ENCODE measurements at regions not wholly inside any gene's neighbourhood (a gene's known extent, or its start where the extent isn't known, plus 50 kb on each side); places are given as distances from the start of the nearest gene placed in this dataset.
"Not testable (repeated sequence)": the region's sequence is repeated elsewhere in the genome, so short reads cannot be mapped to it uniquely, and the experiment has no call there.

DNA sequence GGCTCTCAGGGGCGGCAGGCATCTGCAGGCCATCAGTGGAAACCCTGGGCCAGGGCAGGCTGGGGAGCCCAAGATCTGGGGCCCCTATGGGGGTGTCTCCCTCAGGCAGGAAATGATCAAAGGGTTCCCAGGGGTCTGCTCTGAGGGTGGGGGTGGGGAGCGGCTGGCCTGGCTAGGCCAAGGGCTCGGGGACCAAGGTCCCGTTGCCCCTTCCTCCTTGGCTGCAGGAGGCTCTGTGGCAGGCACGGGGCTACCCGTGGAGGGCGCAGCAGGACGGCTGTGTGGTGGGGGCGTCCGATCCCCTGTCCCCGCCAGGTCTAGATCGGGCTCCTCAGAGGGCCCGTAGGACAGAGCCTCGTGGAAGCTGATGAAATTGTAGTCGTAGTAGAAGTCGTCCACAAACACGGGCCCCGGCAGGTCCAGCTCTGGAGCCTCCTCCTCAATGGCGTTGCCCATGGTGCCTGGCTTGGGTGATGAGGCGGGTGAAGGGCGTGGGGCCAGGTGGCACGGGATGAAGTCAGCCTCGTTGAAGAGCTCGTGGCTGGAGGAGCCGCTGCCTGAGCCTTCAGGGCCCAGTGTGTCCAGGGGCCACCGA is 117.8 kb upstream of the AKAP13 start:
- ATAC-seq; DNase-seq; intact Hi-C loops (cut with DNase I, micrococcal nuclease): not testable (repeated sequence)

DNA sequence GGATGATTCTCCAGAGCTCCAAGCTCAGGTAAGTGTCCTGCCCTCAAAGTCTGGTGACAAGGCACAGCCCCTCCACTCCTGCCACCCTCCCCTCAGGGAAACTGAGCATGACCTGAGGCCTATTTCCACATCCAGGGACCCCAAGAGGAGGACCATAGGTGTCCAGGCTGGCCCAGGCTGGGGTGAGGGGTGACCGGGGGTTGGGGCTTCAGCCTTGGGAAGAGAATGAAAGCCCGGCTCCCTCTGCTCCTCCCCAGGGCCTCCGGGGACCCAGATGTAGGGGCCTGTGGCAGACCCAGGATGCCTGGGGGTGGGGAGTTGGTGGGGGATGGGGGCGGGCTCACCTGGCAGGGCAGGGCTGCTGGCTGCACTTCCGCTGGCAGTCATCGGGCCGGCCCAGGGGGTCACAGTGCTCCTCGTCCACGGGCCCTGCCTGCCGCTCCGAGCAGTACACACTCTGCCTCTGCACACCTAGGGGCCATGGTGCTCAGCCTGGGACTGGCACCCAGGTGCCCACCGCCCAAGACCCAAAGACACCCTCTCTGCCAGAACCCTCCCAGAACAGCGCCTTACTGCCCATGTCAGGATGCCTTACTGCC is 116.5 kb upstream of the AKAP13 start:
- ATAC-seq; DNase-seq; intact Hi-C loops (cut with DNase I, micrococcal nuclease): not testable (repeated sequence)

DNA sequence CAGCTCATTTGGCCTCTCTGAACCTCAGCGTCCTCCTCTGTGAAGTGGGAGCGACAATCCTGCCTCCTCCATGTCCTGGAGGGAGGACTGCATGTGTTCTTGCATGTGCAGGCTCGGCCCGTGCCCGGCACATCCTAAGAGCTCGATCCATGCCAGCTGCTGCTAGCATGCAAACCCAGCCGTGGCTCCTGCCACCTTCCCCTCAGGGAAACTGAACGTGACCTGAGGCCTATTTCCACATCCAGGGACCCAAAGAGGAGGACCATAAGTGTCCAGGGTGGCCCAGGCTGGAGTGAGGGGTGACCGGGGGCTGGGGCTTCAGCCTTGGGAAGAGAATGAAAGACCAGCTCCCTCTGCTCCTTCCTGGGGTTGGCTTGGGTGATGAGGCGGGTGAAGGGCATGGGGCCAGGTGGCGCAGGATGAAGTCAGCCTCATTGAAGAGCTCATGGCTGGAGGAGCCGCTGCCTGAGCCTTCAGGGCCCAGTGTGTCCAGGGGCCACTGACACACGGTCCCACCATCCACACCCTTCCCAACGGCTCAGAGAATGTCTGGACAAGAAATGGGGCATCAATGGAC is 115.7 kb upstream of the AKAP13 start:
- DNase-seq; intact Hi-C loops (cut with DNase I, micrococcal nuclease); ATAC-seq: not testable (repeated sequence)

DNA sequence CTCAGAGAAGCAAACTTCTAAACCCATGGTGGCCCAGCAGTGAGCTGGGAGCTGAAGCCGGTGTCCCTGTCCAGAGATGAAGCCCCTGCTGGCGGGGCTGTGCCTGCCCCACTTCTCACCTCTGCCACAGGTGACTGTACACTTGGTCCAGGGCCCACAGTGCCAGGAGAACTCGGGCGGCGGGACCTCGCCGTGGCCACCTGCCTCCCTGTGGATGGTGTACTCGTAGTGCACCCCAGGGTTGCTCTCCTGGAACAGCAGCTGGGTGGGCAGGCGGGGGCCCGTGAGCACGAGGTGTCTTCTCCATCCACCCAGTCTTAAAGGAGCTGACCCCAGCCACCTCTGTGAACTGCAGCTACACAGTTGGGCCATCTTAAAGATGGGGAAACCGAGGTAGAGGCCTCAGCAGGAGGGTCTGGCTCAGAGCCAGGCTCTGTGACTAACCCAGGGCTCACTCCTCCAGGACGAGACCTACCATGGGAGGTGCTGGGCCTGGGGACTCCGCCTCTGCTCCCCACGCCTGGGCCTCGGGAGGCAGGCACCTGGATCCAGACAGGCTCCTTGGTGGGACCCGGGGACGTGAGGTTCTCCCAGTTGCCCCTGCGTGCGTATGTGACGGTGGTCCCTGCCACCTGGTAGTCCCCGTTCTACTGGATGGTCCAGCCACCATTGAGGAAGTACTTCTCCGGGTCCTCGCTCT is 113.1 kb upstream of the AKAP13 start:
- ATAC-seq; DNase-seq; intact Hi-C loops (cut with DNase I, micrococcal nuclease): not testable (repeated sequence)

DNA sequence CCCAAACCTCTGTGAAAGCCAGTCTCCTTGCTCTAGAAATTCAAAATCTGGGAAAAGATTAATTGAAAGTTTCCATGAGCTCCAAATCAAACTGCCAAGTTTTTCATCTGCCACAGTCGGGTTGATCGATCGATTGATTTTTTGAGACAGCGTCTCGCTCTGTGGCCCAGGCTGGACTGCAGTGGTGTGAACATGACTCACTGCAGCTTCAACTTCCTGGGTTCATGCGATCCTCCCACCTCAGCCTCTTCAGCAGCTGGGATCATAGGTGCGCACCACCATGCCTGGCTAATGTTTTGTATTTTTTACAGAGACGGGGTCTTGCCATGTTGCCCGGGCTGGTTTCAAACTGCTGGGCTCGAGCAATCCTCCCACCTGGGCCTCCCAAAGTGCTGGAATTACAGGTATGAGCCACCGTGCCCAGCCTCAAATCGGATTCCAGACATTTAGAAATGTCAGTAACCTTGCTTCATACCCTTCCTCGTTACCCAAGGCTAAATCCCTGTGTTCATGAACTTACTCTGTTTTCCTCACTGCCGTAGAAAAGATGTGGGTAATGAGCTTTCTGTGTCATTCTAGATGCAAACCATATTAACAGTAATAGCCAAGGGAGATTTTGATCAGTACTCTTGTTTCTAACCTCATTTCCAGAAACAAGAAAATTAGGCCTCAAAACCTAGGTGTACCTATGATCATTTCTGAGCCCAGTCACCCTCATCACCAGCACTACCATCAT is 105.9 kb upstream of the AKAP13 start:
- no peak for DNase-seq
- ATAC-seq: no peak
- intact Hi-C loops (cut with DNase I, micrococcal nuclease): no loop called here

DNA sequence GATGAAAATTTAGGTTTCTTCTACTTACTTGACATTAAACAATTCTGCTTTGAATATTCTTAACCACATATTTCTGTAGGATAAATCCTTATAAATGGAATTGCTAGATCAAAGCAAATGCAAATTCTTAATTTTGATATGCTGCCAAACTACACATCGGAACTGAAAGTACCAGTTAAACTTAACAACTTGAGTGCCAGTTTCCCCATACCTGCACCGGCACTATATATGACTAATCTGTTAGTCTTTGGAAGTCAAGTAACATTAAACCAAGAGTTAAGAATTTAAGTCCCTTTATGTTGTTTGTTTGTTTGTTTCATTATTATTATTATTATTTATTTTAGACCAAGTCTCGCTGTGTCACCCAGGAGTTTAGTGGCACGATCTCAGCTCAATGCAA is 103.9 kb upstream of the AKAP13 start:
- DNase-seq (no peak), ATAC-seq (no peak)
- intact Hi-C loops (cut with DNase I, micrococcal nuclease): no loop called here

DNA sequence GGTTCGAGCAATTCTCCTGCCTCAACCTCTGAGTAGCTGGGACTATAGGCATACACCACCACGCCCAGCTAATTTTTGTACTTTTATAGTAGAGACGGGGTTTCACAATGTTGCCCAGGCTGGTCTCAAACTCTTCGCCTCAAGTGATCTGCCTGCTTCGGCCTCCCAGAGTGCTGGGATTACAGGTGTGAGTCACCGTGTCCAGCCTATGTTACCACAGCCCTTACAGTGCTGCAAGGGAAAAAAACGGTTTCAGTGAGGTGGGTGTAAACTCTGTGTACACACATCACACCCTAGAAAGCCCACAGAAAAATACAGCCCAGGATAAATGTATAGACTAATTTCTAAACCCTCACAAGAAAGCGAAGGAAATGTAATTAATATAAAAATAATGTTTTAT is 103.5 kb upstream of the AKAP13 start:
- ATAC-seq: no peak
- DNase-seq: no peak
- intact Hi-C loops (cut with DNase I, micrococcal nuclease): no loop called here

DNA sequence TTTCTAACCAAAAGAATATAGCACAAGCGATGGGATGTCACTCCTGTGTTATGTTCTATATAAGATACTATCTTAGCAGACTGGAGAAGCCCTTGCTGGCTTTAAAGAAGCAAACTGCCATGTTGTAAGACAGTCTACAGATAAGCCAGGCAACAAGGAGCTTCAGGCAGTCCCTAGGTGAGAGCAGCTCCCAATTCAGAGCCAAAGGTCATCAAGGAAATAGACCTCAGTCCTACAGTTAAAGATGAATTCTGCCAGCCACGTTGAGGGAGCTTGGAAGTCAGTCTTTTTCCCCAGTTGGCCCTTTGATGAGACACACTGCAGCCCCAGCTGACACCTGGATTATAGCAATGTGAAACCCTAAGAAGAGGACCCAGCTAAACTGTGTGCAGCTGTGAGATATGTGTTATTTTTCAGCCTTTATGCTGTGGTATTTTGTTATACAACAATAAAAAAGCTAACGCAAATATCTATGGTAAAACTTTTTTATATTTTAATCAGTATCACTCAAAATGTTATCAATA is 102.5 kb upstream of the AKAP13 start:
- DNase-seq (no peak), ATAC-seq (peak; percentile 72)
- intact Hi-C loops (cut with DNase I, micrococcal nuclease): no loop called here

DNA sequence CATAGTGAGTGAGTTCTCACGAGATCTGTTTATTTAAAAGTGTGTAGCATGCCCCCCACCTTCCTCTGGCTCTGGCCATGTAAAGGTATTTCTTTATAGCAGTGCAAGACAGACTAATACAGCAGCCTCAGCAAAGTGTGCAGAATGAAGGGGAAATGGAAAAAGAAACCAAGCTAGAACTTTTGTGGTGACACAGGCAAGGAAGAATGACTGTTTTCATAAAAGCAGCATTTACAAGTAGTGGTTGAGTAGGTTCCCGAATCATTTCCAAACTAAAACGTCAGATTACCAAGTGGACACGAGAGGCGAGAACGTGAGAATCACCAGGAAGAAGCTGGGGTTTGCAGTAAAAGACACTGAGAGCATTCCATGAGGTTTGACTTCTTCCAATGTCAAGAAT is 100.2 kb upstream of the AKAP13 start:
- ATAC-seq: no peak
- DNase-seq: no peak
- intact Hi-C loops (cut with DNase I, micrococcal nuclease): no loop called here

DNA sequence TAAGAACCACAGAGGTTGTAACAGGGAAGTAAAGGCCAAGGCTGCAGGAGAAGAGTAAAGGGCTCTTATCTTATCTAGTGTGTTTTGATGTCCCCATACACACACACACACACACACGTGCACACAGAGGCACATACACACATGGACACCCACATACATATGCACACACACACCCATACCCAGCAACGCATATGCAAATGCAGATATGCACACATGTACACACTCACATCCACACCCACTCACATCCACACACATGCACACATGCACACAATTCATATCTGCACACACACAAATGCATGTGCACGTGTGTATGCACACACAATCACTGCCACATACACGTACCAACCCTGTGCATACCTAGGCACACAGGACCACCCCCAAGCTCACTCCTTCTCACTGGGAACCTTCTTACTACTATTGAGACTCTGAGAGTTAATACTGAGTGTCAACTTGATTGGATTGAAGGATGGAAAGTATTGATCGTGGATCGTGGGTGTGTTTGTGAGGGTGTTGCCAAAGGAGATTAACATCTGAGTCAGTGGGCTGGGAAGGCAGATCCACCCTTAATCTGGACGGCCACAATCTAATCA is 99.0 kb upstream of the AKAP13 start:
- intact Hi-C loops (cut with DNase I, micrococcal nuclease): no loop called here
- DNase-seq (no peak), ATAC-seq (no peak)

DNA sequence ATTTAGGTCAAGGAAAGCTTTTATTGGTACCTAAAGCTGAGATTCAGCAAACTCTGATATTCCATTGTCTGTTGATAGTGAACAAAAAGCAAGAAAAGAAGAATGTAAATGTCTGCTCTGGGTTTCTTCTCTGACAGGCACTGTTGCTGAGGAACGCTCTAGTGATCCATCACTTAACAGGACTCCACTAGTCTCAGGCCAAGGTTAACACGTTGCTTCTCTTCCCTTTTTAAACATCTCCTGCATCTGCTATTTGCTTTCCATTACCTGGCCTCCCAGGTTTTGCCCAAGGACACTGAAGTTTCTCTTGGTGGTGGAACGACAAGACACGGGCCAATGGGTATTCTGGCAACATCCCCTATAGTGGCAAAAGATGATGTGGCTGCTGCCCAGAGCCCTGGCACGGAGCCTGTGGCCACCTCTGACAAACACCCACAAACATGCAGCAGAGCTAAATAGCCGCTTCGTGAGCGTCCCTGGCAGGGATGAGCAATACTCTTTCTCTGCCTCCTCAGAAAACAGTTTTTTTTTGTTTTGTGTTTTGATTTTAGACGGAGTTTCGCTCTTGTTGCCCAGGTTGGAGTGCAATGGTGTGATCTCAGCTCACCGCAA is 97.8 kb upstream of the AKAP13 start:
- intact Hi-C loops (cut with DNase I, micrococcal nuclease): no loop called here
- ATAC-seq: no peak

DNA sequence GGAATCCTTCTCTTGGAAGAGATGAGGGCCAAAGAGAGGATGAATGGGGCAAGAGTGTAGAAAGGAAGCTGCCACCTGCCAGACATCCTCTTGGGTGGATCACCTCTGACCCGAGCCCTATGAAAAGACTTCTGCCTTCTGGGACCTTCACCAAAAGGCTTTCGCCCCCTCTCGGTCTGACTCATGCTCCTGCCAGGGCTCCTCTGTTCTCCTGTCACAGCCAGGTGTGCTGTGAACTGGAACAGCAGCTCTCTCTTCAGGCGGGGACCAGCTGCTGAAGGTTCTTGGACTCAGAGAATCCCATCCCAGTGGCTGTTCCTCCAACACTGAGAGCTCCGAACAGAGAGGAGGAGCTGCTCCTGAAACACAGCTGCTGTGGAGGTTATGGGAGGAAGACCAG is 96.6 kb upstream of the AKAP13 start:
- ATAC-seq; intact Hi-C loops (cut with DNase I, micrococcal nuclease); DNase-seq: not testable (repeated sequence)

More for the DNA sequence above, 97.8 kb upstream of the AKAP13 start:
- no peak for DNase-seq

DNA sequence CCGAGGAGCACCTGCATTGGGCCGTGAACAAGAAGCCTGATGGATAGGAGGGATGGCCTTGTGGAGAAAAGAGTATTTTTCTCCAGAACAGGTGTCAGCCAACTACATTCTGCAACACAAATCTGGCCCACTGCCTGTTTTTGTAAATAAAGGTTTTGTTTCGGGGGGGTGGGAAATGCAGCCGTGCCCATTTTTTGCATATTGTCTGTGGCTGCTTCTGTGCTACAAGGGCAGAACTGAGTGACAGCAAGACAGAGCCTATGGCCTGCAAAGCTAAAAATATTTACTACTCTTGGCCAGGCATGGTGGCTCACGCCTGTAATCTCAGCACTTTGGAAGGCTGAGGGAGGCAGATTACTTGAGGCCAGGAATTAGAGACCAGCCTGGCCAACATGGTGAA is 95.9 kb upstream of the AKAP13 start:
- DNase-seq (no peak), ATAC-seq (no peak)
- intact Hi-C loops (cut with DNase I, micrococcal nuclease): no loop called here

DNA sequence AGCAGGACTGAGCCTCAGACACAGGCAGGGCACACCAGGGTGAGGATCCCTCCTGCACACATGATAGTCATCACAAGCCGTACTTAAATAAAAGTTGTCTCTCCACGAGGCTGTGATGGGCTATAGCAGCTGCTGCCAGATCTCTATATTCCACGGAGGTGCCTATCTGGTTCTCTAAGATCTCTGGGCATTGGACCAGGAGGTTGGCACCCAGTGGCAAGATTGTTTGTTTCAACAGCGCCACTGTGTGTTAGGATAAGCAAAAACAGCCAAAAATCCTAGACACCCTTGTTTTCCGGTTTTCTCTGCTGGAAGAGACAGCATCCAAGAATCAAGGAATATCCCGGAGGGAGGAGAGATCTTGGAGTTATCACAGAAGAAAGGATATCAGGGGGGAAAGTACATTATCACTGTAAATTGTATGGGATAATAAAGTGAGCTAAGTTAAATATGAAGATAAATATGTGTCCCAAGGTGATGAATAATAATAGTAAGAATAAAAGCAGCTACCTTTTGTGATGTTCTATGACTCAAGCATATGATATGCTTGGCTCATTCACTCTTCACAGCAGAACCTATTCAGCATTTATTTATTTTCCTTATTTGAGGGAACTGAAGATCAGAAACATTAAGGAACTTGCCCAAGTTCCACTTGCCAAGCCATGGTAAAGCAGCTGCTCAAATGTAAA is 90.6 kb upstream of the AKAP13 start:
- intact Hi-C loops (cut with DNase I, micrococcal nuclease): no loop called here

DNA sequence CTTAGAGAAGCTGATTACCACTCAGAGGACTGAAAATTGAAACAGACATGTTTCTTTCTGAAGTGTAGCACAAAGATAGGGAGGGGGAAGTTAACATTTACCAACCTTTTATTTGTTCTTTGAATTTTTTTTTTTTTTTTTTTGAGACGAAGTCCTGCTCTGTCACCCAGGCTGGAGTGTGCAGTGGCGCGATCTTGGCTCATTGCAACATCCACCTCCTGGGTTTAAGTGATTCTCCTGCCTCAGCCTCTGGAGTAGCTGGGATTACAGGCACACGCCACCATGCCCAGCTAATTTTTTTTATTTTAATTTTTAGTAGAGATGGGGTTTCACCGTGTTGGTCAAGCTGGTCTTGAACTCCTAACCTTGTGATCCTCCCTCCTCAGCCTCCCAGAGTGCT is 87.8 kb upstream of the AKAP13 start:
- ATAC-seq; intact Hi-C loops (cut with DNase I, micrococcal nuclease); DNase-seq: not testable (repeated sequence)

More for the DNA sequence above, 90.6 kb upstream of the AKAP13 start:
- ATAC-seq (peak; percentile 86), DNase-seq (peak in 1 of 2 donors; percentile 34)

DNA sequence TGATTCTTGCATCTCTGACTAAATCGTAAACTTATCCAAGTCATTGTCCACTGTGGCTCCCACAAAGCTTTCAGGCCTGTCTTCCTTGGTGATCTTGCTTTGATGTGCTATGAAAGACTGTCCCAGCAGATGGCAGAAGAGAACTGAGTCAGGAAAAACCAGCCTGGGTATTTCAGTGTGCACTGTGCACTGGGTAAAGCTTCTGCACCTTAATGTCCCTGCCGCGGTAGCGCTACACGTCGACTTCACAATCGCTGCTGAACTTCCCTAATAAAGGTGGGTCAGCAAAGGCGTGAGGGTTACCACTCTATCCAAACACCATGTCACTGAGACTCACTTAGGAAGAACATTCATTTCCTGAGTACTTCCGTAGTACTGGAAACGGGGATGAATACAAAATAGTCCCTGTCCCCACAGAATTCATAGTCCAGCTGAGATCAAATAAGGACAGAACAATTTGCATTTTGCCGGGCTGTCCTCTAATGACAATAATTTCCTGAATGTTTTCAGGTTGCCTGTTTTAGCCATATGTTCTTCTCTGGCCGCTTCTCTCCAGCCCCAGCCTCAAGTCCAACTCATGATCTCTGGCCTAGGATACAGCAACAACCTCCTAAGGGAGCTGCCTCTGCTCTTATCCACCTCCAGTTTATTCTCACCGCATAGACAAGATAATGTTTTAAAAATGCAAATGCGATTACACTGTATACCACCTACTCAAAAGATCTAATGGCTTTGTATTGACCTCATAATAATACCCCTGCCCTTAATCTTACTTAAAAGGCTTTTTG is 83.6 kb upstream of the AKAP13 start:
- intact Hi-C loops (cut with DNase I, micrococcal nuclease): no loop called here
- peak; percentile 98 for ATAC-seq
- DNase-seq: peak; percentile 69 to 70

DNA sequence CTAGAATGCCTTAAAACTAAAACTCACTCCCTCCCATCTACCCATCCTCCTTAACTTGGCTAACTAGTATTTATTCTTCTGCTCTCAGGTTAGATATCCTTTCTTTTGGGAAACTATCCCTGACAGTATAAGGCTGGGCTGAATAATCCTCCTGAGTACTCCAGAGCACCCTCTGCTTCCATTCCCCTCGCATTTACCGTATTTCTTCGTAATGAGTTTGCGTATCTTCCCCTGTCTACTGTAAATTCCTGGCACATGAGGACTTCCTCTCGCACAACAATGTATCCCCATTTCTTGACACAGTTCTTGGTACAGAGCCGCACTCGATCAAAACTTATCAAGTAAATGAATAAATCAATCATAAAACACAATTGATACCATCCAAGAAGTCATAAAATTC is 82.9 kb upstream of the AKAP13 start:
- intact Hi-C loops (cut with DNase I, micrococcal nuclease): no loop called here
- DNase-seq (no peak), ATAC-seq (no peak)

Measured in left colon (tissue), 2 donors.